GM12878 (cell line): ENCODE measurements at regions not wholly inside any gene's neighbourhood (a gene's known extent, or its start where the extent isn't known, plus 50 kb on each side); places are given as distances from the start of the nearest gene placed in this dataset.

Experiments
- ETV6 ChIP-seq, 2 experiments: fragments of 450-650 bp in 1 of 2; IDR thresholded peaks in 1 of 2; conservative IDR thresholded peaks in 1 of 2; 2 replicates each; pipeline ENCODE4 v1.6.1; 2014; ENCODE audit warnings: antibody characterized with exemption in 1 of 2, borderline replicate concordance in 1 of 2, low read depth in 1 of 2, mild to moderate bottlenecking in 1 of 2, moderate library complexity in 1 of 2
- HDGF ChIP-seq: fragments of 450-650 bp; IDR thresholded peaks from 2 replicates; pipeline ENCODE4 v1.6.1; 2016; ENCODE audit warnings: antibody characterized with exemption
- TF ChIP-seq, protein P1 (sequence below): fragments of 450-650 bp; IDR thresholded peaks from 2 replicates; pipeline ENCODE4 v1.6.1; 2016; ENCODE audit warnings: mild to moderate bottlenecking

DNA sequence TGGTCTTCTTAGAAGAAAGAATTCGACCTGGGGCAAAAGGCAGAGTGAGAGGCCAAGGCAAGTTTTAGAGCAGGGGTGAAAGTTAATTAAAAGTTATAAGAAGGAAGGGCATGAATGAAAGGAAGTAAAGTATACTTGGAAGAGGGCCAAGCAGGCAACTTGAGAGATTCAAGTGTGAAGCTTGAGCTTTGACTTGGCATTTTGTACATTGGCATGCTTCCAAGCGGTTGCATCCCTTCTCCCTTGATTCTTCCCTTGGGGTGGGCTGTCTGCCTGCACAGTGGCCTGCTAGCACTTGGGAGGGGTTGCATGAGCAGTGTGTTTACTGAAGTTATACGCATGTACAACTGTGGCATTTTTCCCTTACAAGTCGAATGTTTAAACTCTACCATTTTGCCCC is 74.8 kb upstream of the MGAT4C start:
- TF ChIP-seq HDGF, result no peak
- TF ChIP-seq ETV6 (conservative IDR thresholded peaks at IDR 0.05 in 1 of 2, IDR thresholded peaks at IDR 0.05 in 1 of 2; ENCODE audit: borderline replicate concordance in 1 of 2, low read depth in 1 of 2), result no peak
- TF ChIP-seq, protein P1, sequence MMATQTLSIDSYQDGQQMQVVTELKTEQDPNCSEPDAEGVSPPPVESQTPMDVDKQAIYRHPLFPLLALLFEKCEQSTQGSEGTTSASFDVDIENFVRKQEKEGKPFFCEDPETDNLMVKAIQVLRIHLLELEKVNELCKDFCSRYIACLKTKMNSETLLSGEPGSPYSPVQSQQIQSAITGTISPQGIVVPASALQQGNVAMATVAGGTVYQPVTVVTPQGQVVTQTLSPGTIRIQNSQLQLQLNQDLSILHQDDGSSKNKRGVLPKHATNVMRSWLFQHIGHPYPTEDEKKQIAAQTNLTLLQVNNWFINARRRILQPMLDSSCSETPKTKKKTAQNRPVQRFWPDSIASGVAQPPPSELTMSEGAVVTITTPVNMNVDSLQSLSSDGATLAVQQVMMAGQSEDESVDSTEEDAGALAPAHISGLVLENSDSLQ, result no peak
